ENCODE measurements at regions not wholly inside any gene's neighbourhood (a gene's known extent, or its start where the extent isn't known, plus 50 kb on each side); places are given as distances from the start of the nearest gene placed in this dataset.

DNA sequence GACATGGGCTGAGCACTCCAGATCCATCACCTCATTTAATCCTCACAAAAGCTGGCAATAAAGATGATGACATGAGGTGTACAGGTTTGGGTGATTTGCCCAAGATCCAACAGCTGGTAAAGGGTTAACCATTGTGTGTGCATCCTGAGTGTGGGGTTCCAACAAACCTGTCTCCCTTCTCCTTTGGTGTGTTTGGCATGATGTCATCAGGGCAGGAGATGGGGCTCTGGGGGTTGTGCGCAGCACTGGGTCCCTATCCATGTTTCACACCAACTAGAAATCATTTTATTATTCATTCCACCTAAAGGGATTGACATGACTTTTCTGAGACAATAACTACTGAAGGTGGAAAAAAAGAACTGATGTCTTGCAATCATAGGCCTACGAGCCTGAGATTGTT is 452.5 kb downstream of the SIPA1L2 start:
- TF ChIP-seq, protein P1, sequence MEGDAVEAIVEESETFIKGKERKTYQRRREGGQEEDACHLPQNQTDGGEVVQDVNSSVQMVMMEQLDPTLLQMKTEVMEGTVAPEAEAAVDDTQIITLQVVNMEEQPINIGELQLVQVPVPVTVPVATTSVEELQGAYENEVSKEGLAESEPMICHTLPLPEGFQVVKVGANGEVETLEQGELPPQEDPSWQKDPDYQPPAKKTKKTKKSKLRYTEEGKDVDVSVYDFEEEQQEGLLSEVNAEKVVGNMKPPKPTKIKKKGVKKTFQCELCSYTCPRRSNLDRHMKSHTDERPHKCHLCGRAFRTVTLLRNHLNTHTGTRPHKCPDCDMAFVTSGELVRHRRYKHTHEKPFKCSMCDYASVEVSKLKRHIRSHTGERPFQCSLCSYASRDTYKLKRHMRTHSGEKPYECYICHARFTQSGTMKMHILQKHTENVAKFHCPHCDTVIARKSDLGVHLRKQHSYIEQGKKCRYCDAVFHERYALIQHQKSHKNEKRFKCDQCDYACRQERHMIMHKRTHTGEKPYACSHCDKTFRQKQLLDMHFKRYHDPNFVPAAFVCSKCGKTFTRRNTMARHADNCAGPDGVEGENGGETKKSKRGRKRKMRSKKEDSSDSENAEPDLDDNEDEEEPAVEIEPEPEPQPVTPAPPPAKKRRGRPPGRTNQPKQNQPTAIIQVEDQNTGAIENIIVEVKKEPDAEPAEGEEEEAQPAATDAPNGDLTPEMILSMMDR (IDR thresholded peaks at IDR 0.05): no peak
- no peak for TF ChIP-seq POLR2A (IDR thresholded peaks at IDR 0.05)
